Ovary (tissue), 7 donors: ENCODE measurements at regions not wholly inside any gene's neighbourhood (a gene's known extent, or its start where the extent isn't known, plus 50 kb on each side); places are given as distances from the start of the nearest gene placed in this dataset.

Experiments used
- DNase-seq, 5 donors: peaks; one replicate each; pipeline ENCODE4 v3.0.0-alpha.2; 2019 to 2020
- H3K27ac ChIP-seq, 2 donors: fragments of 200-600 bp; one replicate each; pipeline versions ENCODE4 v1.5.1 to v1.8.0; 2019 to 2022
- H3K27me3 ChIP-seq: fragments of 200-600 bp; one replicate; pipeline ENCODE4 v1.8.0; 2022
- H3K36me3 ChIP-seq: fragments of 200-600 bp; sonication (generic); one replicate; pipeline ENCODE4 v1.5.1; 2019
- H3K4me1 ChIP-seq: one replicate; pipeline ENCODE4 v1.8.1; 2013; ENCODE audit warnings: mild to moderate bottlenecking, moderate library complexity; ENCODE audit not compliant: insufficient read depth
- H3K4me3 ChIP-seq: fragments of 200-600 bp; sonication (generic); one replicate; pipeline ENCODE4 v1.5.1; 2017
- H3K9me3 ChIP-seq, 2 donors: fragments of 200-600 bp in 1 of 2; sonication (generic) in 1 of 2; one replicate each; pipeline versions ENCODE4 v1.5.1 to v1.8.1; 2013 to 2019; ENCODE audit warnings: mild to moderate bottlenecking in 1 of 2, moderate library complexity in 1 of 2
- EP300 ChIP-seq: sonication (generic); formaldehyde crosslinking; IDR thresholded peaks from one replicate; pipeline ENCODE4 v1.6.1; 2017; ENCODE audit warnings: antibody characterized with exemption
- POLR2A ChIP-seq: fragments of 450-650 bp; IDR thresholded peaks from one replicate; pipeline ENCODE4 v1.6.1; 2017; ENCODE audit warnings: antibody characterized with exemption, mild to moderate bottlenecking, moderate library complexity
- WGBS, 3 donors: extraction: QIAGEN DNeasy Blood & Tissue Kit in 1 of 3; methylation state at CpG; one replicate each; pipeline versions ENCODE4 v1.1.5 to v1.1.7; 2013 to 2017; 5-methylcytosine and 5-hydroxymethylcytosine counted together
- intact Hi-C, 4 donors: fragments of 100-400 bp; cut with DNase I; formaldehyde crosslinking; loops; one replicate each; pipeline versions ENCODE4 v1.11.0 to v1.15.1; 2022 to 2023
- TF ChIP-seq, protein P1 (sequence below), 3 donors: fragments of 450-650 bp in 2 of 3; fragments of 200-600 bp in 1 of 3; IDR thresholded peaks; one replicate each; pipeline versions ENCODE4 v1.5.1 to v1.8.0; 2016 to 2022; ENCODE audit warnings: antibody characterized with exemption in 3 of 3, mild to moderate bottlenecking in 1 of 3
- donor health status: DM: no; HTN: no; CAD: no; lungs with moderate emphysema.
- donor health status: DM: no; HTN: no; CAD: no.
- donor health status: Bipolar disorder and iron deficiency.
- donor health status: DM: no; HTN: no; CAD: no.
- donor health status: DM: yes; HTN: yes; CAD: no.

DNA sequence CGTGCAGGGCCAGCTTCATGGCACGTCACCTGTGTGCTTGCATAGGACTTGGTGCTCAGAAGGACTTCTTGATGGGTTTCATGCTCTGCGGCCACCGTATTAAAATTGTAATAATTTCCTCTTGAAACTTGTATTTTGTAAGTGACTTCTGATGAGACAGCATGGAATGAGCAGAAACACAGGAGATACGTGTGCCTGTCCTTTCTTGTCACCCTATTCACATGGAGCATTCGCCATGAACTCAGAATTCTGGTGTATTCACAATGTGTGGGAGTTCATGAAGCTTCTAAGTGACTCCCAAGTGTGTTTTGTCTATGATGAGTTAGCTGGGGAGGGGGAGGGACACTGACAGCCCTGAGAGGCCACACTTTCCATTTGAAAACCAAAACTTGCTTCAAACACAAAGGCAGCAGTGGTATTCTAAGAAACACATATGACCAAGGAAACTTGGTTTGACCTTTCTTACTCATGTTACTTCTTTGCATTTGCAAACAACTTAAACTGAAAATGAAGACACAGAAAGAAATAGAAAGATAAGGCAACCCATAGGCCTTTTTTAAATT, 92.1 kb upstream of the NEDD9 start:
- intact Hi-C loops: no loop called here

DNA sequence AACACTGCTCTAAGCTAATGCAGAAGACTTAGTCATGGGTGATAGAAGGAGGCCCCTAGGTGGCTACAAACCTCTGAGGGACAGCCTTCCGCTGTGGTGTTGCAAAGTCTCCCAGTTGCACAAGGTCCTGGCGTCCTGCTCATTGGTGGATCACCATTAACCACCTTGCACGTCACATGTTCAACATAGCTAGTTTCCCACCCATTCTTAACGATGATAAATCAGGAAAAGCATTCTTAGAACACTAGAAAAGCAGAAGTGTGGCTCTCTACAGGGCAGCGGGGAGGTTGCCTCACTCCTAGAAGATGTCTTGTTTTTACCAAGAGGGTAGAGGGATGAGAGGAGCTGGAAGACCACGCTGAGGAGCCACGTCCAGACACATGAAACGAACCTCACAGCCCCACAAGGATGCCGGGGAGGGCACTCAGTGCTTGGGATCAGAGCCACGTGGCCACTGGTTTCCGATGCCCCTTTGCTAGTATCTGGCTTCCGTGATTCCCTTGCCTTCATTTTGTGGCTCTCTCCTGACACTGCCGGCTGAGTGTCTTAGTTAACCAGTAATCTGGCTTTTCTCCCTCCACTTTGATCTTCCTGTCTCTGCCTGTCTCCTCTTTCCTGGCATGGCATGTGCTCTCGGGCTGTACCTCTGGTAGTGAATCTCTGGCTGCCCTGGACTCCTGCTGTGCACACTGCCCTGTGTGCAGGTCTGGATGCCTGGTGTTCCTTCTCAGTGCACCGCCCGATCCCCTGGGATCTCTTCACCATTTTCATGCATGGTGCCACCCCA, 91.4 kb upstream of the NEDD9 start:
- Histone ChIP-seq H3K27me3 (no peaks in the 10 kb centered on the region), H3K9me3 (no peaks in the 10 kb centered on the region), H3K4me3 (no peak overlapping the region), H3K4me1 (peaks cover 3% of the 10 kb centered on the region), H3K27ac (no peak overlapping the region), H3K36me3 (no peaks in the 10 kb centered on the region)
- no peak for DNase-seq
- intact Hi-C loops: no loop called here
- TF ChIP-seq EP300 (no peak), POLR2A (no peak)
- TF ChIP-seq, protein P1, sequence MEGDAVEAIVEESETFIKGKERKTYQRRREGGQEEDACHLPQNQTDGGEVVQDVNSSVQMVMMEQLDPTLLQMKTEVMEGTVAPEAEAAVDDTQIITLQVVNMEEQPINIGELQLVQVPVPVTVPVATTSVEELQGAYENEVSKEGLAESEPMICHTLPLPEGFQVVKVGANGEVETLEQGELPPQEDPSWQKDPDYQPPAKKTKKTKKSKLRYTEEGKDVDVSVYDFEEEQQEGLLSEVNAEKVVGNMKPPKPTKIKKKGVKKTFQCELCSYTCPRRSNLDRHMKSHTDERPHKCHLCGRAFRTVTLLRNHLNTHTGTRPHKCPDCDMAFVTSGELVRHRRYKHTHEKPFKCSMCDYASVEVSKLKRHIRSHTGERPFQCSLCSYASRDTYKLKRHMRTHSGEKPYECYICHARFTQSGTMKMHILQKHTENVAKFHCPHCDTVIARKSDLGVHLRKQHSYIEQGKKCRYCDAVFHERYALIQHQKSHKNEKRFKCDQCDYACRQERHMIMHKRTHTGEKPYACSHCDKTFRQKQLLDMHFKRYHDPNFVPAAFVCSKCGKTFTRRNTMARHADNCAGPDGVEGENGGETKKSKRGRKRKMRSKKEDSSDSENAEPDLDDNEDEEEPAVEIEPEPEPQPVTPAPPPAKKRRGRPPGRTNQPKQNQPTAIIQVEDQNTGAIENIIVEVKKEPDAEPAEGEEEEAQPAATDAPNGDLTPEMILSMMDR (IDR thresholded peaks at IDR 0.05): no peak
- 90 to 97% (median 95%) methylated on average over 16 of the region's 16 CpGs for WGBS, 3 donors

More for the DNA sequence above, 92.1 kb upstream of the NEDD9 start:
- WGBS, 3 donors: 84 to 91% (median 86%) methylated on average over 6 of the region's 6 CpGs
- no peaks in the 10 kb centered on the region for H3K4me1 ChIP-seq
- H3K9me3 ChIP-seq: no peaks in the 10 kb centered on the region
- no peaks in the 10 kb centered on the region for H3K36me3 ChIP-seq
- TF ChIP-seq, protein P1 (IDR thresholded peaks at IDR 0.05): no peak
- no peak for TF ChIP-seq POLR2A
- no peak for TF ChIP-seq EP300
- H3K27ac ChIP-seq: no peak overlapping the region
- no peak for DNase-seq
- H3K27me3 ChIP-seq: no peaks in the 10 kb centered on the region
- H3K4me3 ChIP-seq: no peak overlapping the region

DNA sequence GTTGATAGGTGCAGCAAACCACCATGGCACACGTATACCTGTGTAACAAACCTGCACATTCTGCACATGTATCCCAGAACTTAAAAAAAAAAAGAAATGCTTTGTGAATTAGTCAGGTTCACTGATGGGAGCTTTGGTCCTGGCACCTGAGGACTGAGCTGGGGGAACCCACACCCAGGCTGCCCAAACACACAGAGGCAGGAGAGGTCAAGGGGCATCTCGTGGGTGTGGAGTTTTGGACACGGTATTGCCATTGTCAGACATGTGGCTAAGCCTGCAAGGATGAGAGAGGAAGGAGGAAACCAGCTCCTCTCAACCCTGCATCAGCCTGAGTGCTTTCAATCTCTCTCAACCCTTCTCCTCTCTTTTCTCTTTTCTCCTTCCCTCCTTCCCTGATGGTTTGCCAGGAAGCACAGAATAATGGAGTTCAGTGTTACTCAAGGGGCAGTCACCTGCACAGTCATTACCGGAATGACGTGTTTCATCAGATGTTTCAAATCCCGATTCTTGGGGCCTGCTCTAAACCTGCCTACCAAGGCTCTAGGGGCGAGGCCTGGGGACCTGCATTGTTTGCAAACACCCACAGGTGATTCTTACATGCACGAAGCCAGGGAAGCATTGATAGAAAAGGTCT, 89.9 kb upstream of the NEDD9 start:
- no peaks in the 10 kb centered on the region for H3K27me3 ChIP-seq
- no peak overlapping the region for H3K27ac ChIP-seq
- no peak overlapping the region for H3K4me3 ChIP-seq
- TF ChIP-seq EP300 (no peak), POLR2A (no peak)
- TF ChIP-seq, protein P1 (IDR thresholded peaks at IDR 0.05): no peak
- H3K9me3 ChIP-seq: no peaks in the 10 kb centered on the region
- intact Hi-C loops: no loop called here
- no peaks in the 10 kb centered on the region for H3K36me3 ChIP-seq
- 79 to 88% (median 87%) methylated on average over 8 of the region's 8 CpGs for WGBS, 3 donors
- no peak for DNase-seq
- H3K4me1 ChIP-seq: peaks cover 5% of the 10 kb centered on the region

GRCh38 chr6:11320914-11321597, 88.6 kb upstream of the NEDD9 start:
- WGBS, 3 donors: 69 to 74% (median 71%) methylated on average over 9 of the region's 9 CpGs
- no peak for DNase-seq
- H3K4me1 ChIP-seq: peaks cover 5% of the 10 kb centered on the region
- H3K27ac ChIP-seq: no peak overlapping the region
- no peaks in the 10 kb centered on the region for H3K36me3 ChIP-seq
- no peaks in the 10 kb centered on the region for H3K27me3 ChIP-seq
- H3K4me3 ChIP-seq: no peak overlapping the region
- intact Hi-C loops: no loop called here
- no peaks in the 10 kb centered on the region for H3K9me3 ChIP-seq
- TF ChIP-seq POLR2A: no peak
- TF ChIP-seq, protein P1 (IDR thresholded peaks at IDR 0.05): no peak
- TF ChIP-seq EP300: no peak
